Thyroid gland (tissue), 4 donors: ENCODE measurements at regions not wholly inside any gene's neighbourhood (a gene's known extent, or its start where the extent isn't known, plus 50 kb on each side); places are given as distances from the start of the nearest gene placed in this dataset.

Source experiments
- DNase-seq, 2 donors: peaks; one replicate each; pipeline ENCODE4 v3.0.0-alpha.2; 2019
- H3K27ac ChIP-seq, 3 donors: fragments of 200-600 bp; sonication (generic); 1 replicate in 2 of 3; 2 replicates in 1 of 3; pipeline ENCODE4 v1.5.1; 2016 to 2019; ENCODE audit warnings: mild to moderate bottlenecking in 1 of 3, moderate library complexity in 1 of 3
- H3K27me3 ChIP-seq: fragments of 200-600 bp; sonication (generic); one replicate; pipeline ENCODE4 v1.5.1; 2019
- H3K36me3 ChIP-seq, 2 donors: fragments of 200-600 bp; sonication (generic); one replicate each; pipeline ENCODE4 v1.5.1; 2016 to 2019
- H3K4me1 ChIP-seq, 2 donors: fragments of 200-600 bp; sonication (generic); one replicate each; pipeline ENCODE4 v1.5.1; 2017 to 2019
- H3K4me3 ChIP-seq, 3 donors: fragments of 200-600 bp; sonication (generic); replicated peaks in 1 of 3; 1 replicate in 2 of 3; 2 replicates in 1 of 3; pipeline ENCODE4 v1.5.1; 2016; ENCODE audit warnings: mild to moderate bottlenecking in 1 of 3
- H3K9me3 ChIP-seq: fragments of 200-600 bp; sonication (generic); one replicate; pipeline ENCODE4 v1.5.1; 2017
- POLR2A ChIP-seq, 2 donors: fragments of 450-650 bp; IDR thresholded peaks; one replicate each; pipeline ENCODE4 v1.6.1; 2017; ENCODE audit warnings: antibody characterized with exemption in 2 of 2, mild to moderate bottlenecking in 2 of 2, moderate library complexity in 1 of 2
- WGBS, 2 donors: methylation state at CpG; one replicate each; pipeline ENCODE4 v1.1.5; 2017; 5-methylcytosine and 5-hydroxymethylcytosine counted together
- intact Hi-C: fragments of 100-400 bp; cut with DNase I; formaldehyde crosslinking; loops from one replicate; pipeline ENCODE4 v1.15.1; 2023
- TF ChIP-seq, protein P1 (sequence below), 6 experiments: fragments of 200-600 bp in 3 of 6; fragments of 450-650 bp in 3 of 6; sonication (generic) in 3 of 6; IDR thresholded peaks; one replicate each; pipeline ENCODE4 v1.5.1; 2016 to 2019; ENCODE audit warnings: antibody characterized with exemption in 6 of 6, mild to moderate bottlenecking in 2 of 6, inconsistent platforms in 1 of 6, moderate library complexity in 1 of 6

DNA sequence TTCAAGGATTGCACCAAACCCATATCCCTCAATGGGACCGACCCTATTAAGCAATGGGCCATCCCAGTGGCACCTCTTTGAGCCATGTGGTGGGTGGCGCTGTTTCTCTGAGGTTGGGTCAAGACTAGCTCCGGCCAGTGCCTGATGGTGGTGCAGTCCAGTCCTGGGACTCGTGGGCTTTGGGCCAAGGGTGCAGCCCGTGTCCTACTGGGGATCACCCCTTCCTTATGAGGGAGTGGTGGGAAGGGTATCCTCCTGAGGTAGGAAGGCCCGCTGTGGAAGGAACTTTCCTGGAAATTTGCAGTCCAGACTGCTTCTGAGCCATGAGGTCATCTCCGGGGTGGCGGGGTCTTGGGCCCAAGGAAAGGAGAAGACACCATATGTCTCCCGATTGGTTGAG lies 231.6 kb downstream of the SNRPN start:
- no peaks in the 10 kb centered on the region for H3K4me1 ChIP-seq
- no peaks in the 10 kb centered on the region for H3K9me3 ChIP-seq
- intact Hi-C loops = no loop called here
- no peak overlapping the region for H3K4me3 ChIP-seq
- no peak for DNase-seq
- no peaks in the 10 kb centered on the region for H3K27me3 ChIP-seq
- 83 to 89% methylated on average over 1 to 8 of the region's 9 CpGs for WGBS, 2 donors
- TF ChIP-seq POLR2A (IDR thresholded peaks at IDR 0.05) = no peak
- TF ChIP-seq, protein P1, sequence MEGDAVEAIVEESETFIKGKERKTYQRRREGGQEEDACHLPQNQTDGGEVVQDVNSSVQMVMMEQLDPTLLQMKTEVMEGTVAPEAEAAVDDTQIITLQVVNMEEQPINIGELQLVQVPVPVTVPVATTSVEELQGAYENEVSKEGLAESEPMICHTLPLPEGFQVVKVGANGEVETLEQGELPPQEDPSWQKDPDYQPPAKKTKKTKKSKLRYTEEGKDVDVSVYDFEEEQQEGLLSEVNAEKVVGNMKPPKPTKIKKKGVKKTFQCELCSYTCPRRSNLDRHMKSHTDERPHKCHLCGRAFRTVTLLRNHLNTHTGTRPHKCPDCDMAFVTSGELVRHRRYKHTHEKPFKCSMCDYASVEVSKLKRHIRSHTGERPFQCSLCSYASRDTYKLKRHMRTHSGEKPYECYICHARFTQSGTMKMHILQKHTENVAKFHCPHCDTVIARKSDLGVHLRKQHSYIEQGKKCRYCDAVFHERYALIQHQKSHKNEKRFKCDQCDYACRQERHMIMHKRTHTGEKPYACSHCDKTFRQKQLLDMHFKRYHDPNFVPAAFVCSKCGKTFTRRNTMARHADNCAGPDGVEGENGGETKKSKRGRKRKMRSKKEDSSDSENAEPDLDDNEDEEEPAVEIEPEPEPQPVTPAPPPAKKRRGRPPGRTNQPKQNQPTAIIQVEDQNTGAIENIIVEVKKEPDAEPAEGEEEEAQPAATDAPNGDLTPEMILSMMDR (IDR thresholded peaks at IDR 0.05) = no peak
- no peaks in the 10 kb centered on the region for H3K36me3 ChIP-seq
- H3K27ac ChIP-seq = no peak overlapping the region

DNA sequence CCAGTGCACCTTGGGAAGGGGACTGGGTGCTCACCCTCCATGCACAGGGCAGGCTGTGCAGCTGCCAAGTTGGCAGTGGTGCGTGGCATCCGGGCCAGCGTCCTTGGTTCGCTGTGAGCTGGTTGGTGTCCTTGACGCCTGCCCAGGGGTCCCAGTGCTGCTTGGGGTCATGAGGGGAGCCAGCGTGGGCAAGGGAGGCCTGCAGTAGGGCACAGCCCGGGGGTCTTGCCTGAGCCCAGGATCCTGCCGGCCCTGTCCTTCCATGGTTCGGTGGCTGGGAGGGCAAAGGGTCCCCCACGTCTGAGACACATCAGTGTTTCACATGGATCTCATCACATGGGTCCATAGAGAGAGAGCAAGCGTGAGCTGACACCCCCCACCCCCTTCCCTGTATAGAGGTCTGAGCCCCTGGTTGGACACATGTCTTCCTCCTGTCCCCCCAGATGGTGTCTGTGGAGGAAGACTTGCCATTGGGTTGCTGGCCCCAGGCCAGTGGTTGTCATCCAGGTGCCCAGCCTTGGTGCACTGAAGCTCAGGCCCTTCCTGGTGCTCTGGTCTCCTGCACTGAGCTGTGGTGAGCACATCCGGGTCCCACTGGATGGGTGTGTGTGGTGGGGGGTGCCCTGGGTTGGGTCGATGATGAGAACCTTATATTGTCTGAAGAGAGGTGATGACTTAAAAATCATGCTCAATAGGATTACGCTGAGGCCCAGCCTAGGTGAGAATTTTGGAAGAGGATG lies 232.3 kb downstream of the SNRPN start:
- H3K27ac ChIP-seq = no peak overlapping the region
- no peak for DNase-seq
- TF ChIP-seq, protein P1 (IDR thresholded peaks at IDR 0.05) = no peak
- no peak for TF ChIP-seq POLR2A (IDR thresholded peaks at IDR 0.05)
- intact Hi-C loops = no loop called here
- H3K4me3 ChIP-seq = no peak overlapping the region
- H3K4me1 ChIP-seq = no peaks in the 10 kb centered on the region
- 93 to 96% methylated on average over 7 to 9 of the region's 14 CpGs for WGBS, 2 donors
- H3K36me3 ChIP-seq = no peaks in the 10 kb centered on the region
- H3K27me3 ChIP-seq = no peaks in the 10 kb centered on the region
- no peaks in the 10 kb centered on the region for H3K9me3 ChIP-seq

DNA sequence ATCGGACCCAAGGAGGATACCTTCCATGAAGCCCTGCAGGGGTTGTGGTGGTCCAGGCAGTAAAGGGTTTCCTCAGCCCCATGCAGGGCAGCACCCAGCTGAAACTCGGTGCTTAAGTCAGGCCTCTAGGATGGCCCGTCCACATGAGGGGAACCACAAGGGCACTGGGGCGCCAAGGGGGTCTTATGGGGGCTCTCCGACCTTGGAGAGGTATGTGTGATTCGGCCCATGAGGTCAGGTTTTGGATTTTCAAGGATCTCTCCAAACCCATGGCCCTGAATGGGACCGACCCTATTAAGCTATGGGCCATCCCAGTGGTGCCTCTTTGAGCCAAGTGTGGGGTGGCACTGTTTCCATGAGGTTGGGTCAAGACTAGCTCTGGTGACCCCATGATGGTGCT lies 233.3 kb downstream of the SNRPN start:
- 86 to 87% methylated on average over 5 to 7 of the region's 7 CpGs for WGBS, 2 donors
- Histone ChIP-seq H3K9me3 (no peaks in the 10 kb centered on the region), H3K36me3 (no peaks in the 10 kb centered on the region), H3K27me3 (no peaks in the 10 kb centered on the region), H3K4me1 (no peaks in the 10 kb centered on the region), H3K27ac (no peak overlapping the region), H3K4me3 (no peak overlapping the region)
- intact Hi-C loops = no loop called here
- DNase-seq = no peak
- TF ChIP-seq, protein P1 (IDR thresholded peaks at IDR 0.05) = no peak
- TF ChIP-seq POLR2A (IDR thresholded peaks at IDR 0.05) = no peak

DNA sequence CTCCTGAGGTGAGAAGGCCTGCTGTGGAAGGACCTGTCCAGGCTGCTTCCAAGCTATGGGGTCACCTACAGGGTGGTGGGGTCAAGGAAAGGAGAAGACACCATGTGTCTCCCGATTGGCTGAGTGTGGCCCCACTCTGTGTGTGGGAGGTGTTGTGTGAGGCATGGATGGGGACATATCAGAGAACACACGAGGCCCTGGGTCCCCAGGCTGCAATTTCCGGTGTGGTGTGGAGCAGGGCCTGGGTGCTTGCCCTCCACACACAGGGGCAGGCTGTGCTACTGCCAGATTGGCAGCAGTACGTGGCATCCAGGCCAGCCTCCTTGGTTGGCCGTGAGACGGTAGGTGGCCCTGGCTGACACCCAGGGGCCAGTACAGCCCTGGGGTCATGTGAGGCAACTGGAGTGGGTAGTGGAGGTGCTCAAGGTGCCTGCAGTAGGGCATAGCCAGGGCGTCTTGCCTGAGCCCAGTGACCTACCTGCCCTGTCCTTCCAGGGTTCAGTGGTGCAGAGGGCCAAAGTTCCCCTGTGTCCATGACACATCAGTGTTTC lies 233.8 kb downstream of the SNRPN start:
- DNase-seq = no peak
- 76 to 79% methylated on average over 3 to 7 of the region's 7 CpGs for WGBS, 2 donors
- Histone ChIP-seq H3K9me3 (no peaks in the 10 kb centered on the region), H3K4me1 (no peaks in the 10 kb centered on the region), H3K27ac (no peak overlapping the region), H3K27me3 (no peaks in the 10 kb centered on the region), H3K36me3 (no peaks in the 10 kb centered on the region), H3K4me3 (no peak overlapping the region)
- no peak for TF ChIP-seq POLR2A (IDR thresholded peaks at IDR 0.05)
- TF ChIP-seq, protein P1 (IDR thresholded peaks at IDR 0.05) = no peak
- intact Hi-C loops = no loop called here

DNA sequence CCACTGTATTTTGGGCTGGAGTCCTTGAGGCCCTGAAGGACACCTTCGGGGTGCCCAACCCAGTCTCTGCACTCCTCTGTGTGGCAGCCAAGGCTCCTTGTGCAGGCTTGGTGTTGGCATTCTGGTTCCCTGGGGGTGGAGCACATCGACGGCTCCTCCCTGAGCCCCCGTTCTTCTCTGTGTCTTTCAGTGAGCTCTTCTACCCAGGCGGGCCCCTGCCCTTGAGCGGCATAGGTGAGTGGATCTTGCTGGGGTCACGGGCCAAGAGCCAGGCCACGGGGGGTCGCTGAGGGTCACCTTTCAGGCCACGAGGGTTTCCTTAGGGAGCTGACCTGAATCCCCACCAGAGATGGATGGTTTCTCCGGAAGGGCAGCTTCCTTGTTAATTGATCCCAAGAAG lies 234.8 kb downstream of the SNRPN start:
- H3K36me3 ChIP-seq = no peaks in the 10 kb centered on the region
- DNase-seq = no peak
- H3K4me1 ChIP-seq = no peaks in the 10 kb centered on the region
- TF ChIP-seq, protein P1 (IDR thresholded peaks at IDR 0.05) = no peak
- TF ChIP-seq POLR2A (IDR thresholded peaks at IDR 0.05) = no peak
- no peaks in the 10 kb centered on the region for H3K9me3 ChIP-seq
- 76 to 79% methylated on average over 7 to 10 of the region's 11 CpGs for WGBS, 2 donors
- intact Hi-C loops = no loop called here
- H3K4me3 ChIP-seq = no peak overlapping the region
- H3K27me3 ChIP-seq = no peaks in the 10 kb centered on the region
- H3K27ac ChIP-seq = no peak overlapping the region
